CD14-positive monocyte (primary cell): ENCODE measurements at regions not wholly inside any gene's neighbourhood (a gene's known extent, or its start where the extent isn't known, plus 50 kb on each side); places are given as distances from the start of the nearest gene placed in this dataset.
A peak's percentile ranks its signal among the peaks of the same experiment; 100 is the strongest.

Source experiments
- DNase-seq, 3 donors: peaks; one replicate each; pipeline ENCODE4 v3.0.0-alpha.2; 2011 to 2022
- H2AFZ ChIP-seq: 2 replicates; pipeline ENCODE4 v1.6.0; 2012; ENCODE audit warnings: mild to moderate bottlenecking, low read depth, low read length, inconsistent platforms; ENCODE audit not compliant: insufficient read depth, poor library complexity, severe bottlenecking
- H3K27ac ChIP-seq, 2 donors: 1 replicate in 1 of 2; 2 replicates in 1 of 2; pipeline ENCODE4 v1.5.1; 2012 to 2013; ENCODE audit warnings: low read length in 2 of 2, control low read depth in 1 of 2, inconsistent platforms in 1 of 2, low read depth in 1 of 2, mild to moderate bottlenecking in 1 of 2
- H3K27me3 ChIP-seq, 2 donors: one replicate each; pipeline versions ENCODE4 v1.6.0 to v1.6.1; 2011 to 2013; ENCODE audit warnings: low read length in 2 of 2; ENCODE audit not compliant: control insufficient read depth in 2 of 2, insufficient read depth in 2 of 2
- H3K36me3 ChIP-seq, 2 donors: replicated peaks in 1 of 2; 1 replicate in 1 of 2; 2 replicates in 1 of 2; pipeline versions ENCODE4 v1.5.1 to v1.6.1; 2012 to 2013; ENCODE audit warnings: low read length in 2 of 2, control low read depth in 1 of 2, inconsistent platforms in 1 of 2, mild to moderate bottlenecking in 1 of 2; ENCODE audit not compliant: insufficient read depth in 2 of 2, control insufficient read depth in 1 of 2
- H3K4me1 ChIP-seq, 2 donors: 1 replicate in 1 of 2; 2 replicates in 1 of 2; pipeline versions ENCODE4 v1.5.1 to v1.6.1; 2012 to 2013; ENCODE audit warnings: low read length in 2 of 2, control low read depth in 1 of 2, inconsistent platforms in 1 of 2, mild to moderate bottlenecking in 1 of 2, moderate library complexity in 1 of 2; ENCODE audit not compliant: insufficient read depth in 2 of 2, control insufficient read depth in 1 of 2
- H3K4me2 ChIP-seq: replicated peaks from 2 replicates; pipeline ENCODE3; 2012; ENCODE audit warnings: low read length, moderate library complexity, mild to moderate bottlenecking; ENCODE audit not compliant: poor library complexity, severe bottlenecking; ENCODE audit errors: extremely low read depth
- H3K4me3 ChIP-seq, 3 experiments: fragments of 200-600 bp in 1 of 3; sonication (generic) in 1 of 3; replicated peaks in 1 of 3; 1 replicate in 2 of 3; 2 replicates in 1 of 3; pipeline ENCODE4 v1.5.1; 2011 to 2013; ENCODE audit warnings: low read length in 3 of 3, mild to moderate bottlenecking in 3 of 3, control low read depth in 2 of 3, low read depth in 2 of 3, inconsistent platforms in 1 of 3, moderate library complexity in 1 of 3
- H3K79me2 ChIP-seq: 2 replicates; pipeline ENCODE4 v1.6.0; 2012; ENCODE audit warnings: mild to moderate bottlenecking, control low read depth, inconsistent platforms, low read length, moderate library complexity; ENCODE audit not compliant: insufficient read depth
- H3K9ac ChIP-seq: 2 replicates; pipeline ENCODE4 v1.6.0; 2017; ENCODE audit warnings: low read length, mild to moderate bottlenecking; ENCODE audit not compliant: insufficient read depth, poor library complexity, severe bottlenecking
- H3K9me3 ChIP-seq, 2 donors: replicated peaks in 1 of 2; 1 replicate in 1 of 2; 2 replicates in 1 of 2; pipeline versions ENCODE4 v1.5.1 to v1.6.1; 2012 to 2013; ENCODE audit warnings: low read length in 2 of 2, control low read depth in 1 of 2; ENCODE audit not compliant: control insufficient read depth in 1 of 2, insufficient read depth in 1 of 2
- H4K20me1 ChIP-seq: 2 replicates; pipeline ENCODE4 v1.6.0; 2012; ENCODE audit warnings: mild to moderate bottlenecking, low read length, control low read depth, moderate library complexity; ENCODE audit not compliant: insufficient read depth
- H3K27ac Mint-ChIP-seq, 7 donors: one replicate each; pipeline ENCODE4 v1.8.0; 2020; ENCODE audit warnings: mild to moderate bottlenecking in 7 of 7, mixed read lengths in 7 of 7, moderate library complexity in 6 of 7, inconsistent platforms in 2 of 7
- H3K27me3 Mint-ChIP-seq, 3 donors: one replicate each; pipeline ENCODE4 v1.8.0; 2021 to 2022; ENCODE audit warnings: low read depth in 3 of 3, mild to moderate bottlenecking in 3 of 3, mixed read lengths in 3 of 3, moderate library complexity in 3 of 3, inconsistent platforms in 1 of 3
- H3K36me3 Mint-ChIP-seq, 2 donors: one replicate each; pipeline ENCODE4 v1.8.0; 2020; ENCODE audit warnings: mixed read lengths in 2 of 2, inconsistent platforms in 1 of 2, mild to moderate bottlenecking in 1 of 2
- H3K4me1 Mint-ChIP-seq: one replicate; pipeline ENCODE4 v1.8.0; 2020; ENCODE audit warnings: mild to moderate bottlenecking, mixed read lengths
- H3K4me3 Mint-ChIP-seq, 2 donors: one replicate each; pipeline ENCODE4 v1.8.0; 2020; ENCODE audit warnings: mild to moderate bottlenecking in 2 of 2, mixed read lengths in 2 of 2, moderate library complexity in 1 of 2
- H3K9me3 Mint-ChIP-seq, 7 donors: one replicate each; pipeline ENCODE4 v1.8.0; 2020 to 2022; ENCODE audit warnings: mixed read lengths in 7 of 7, mild to moderate bottlenecking in 6 of 7, moderate library complexity in 6 of 7, inconsistent platforms in 2 of 7
- WGBS: methylation state at CpG from one replicate; pipeline ENCODE4 v1.1.5; 2013; ENCODE audit warnings: missing lambda C conversion rate; ENCODE audit not compliant: insufficient coverage; 5-methylcytosine and 5-hydroxymethylcytosine counted together
- intact Hi-C, 2 donors: fragments of 100-400 bp; cut with micrococcal nuclease; formaldehyde crosslinking; loops; one replicate each; pipeline versions ENCODE4 v1.15.0 to v1.15.1; 2023
- TF ChIP-seq, protein P1 (sequence below): fragments of 200-600 bp; IDR thresholded peaks from one replicate; pipeline ENCODE4 v1.8.0; 2022; ENCODE audit warnings: antibody characterized with exemption, mild to moderate bottlenecking

GRCh38 chr1:217089361-217090014 lies 366.3 kb upstream of the ESRRG start:
- DNase-seq = no peak

GRCh38 chr1:217088521-217089284 lies 365.5 kb upstream of the ESRRG start:
- no peak for DNase-seq
- Mint-ChIP-seq H3K27me3 (peaks cover 22 to 29% (median 24%) of the 10 kb centered on the region in 3 donors), H3K4me1 (peaks cover 3% of the 10 kb centered on the region), H3K36me3 (no peaks in the 10 kb centered on the region), H3K27ac (no peak overlapping the region), H3K9me3 (peaks cover 0 to 19% (median 6%) of the 10 kb centered on the region in 7 donors), H3K4me3 (peak overlapping the region in 1 of 2 donors; percentile 39)
- Histone ChIP-seq H3K27ac (no peak overlapping the region), H3K9ac (no peak overlapping the region), H3K36me3 (no peaks in the 10 kb centered on the region), H2AFZ (no peak overlapping the region), H3K9me3 (peaks cover 0 to 4% of the 10 kb centered on the region in 2 donors), H3K27me3 (peaks cover 10 to 30% of the 10 kb centered on the region in 2 donors), H4K20me1 (no peaks in the 10 kb centered on the region), H3K4me3 (no peak overlapping the region), H3K4me1 (no peaks in the 10 kb centered on the region), H3K4me2 (no peak overlapping the region), H3K79me2 (no peaks in the 10 kb centered on the region)
- intact Hi-C loops = no loop called here
- TF ChIP-seq, protein P1, sequence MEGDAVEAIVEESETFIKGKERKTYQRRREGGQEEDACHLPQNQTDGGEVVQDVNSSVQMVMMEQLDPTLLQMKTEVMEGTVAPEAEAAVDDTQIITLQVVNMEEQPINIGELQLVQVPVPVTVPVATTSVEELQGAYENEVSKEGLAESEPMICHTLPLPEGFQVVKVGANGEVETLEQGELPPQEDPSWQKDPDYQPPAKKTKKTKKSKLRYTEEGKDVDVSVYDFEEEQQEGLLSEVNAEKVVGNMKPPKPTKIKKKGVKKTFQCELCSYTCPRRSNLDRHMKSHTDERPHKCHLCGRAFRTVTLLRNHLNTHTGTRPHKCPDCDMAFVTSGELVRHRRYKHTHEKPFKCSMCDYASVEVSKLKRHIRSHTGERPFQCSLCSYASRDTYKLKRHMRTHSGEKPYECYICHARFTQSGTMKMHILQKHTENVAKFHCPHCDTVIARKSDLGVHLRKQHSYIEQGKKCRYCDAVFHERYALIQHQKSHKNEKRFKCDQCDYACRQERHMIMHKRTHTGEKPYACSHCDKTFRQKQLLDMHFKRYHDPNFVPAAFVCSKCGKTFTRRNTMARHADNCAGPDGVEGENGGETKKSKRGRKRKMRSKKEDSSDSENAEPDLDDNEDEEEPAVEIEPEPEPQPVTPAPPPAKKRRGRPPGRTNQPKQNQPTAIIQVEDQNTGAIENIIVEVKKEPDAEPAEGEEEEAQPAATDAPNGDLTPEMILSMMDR = no peak
- WGBS = 70% methylated on average over 2 of the region's 13 CpGs

More at GRCh38 chr1:217089361-217090014, 366.3 kb upstream of the ESRRG start:
- Histone ChIP-seq H3K27me3 (peaks cover 10 to 30% of the 10 kb centered on the region in 2 donors), H3K9ac (no peak overlapping the region), H2AFZ (no peak overlapping the region), H3K79me2 (no peaks in the 10 kb centered on the region), H3K27ac (no peak overlapping the region), H3K36me3 (no peaks in the 10 kb centered on the region), H3K4me1 (no peaks in the 10 kb centered on the region), H3K9me3 (peaks cover 0 to 4% of the 10 kb centered on the region in 2 donors), H3K4me2 (no peak overlapping the region), H3K4me3 (no peak overlapping the region), H4K20me1 (no peaks in the 10 kb centered on the region)
- TF ChIP-seq, protein P1 = no peak
- no peak overlapping the region for H3K27ac Mint-ChIP-seq
- peaks cover 22 to 29% (median 24%) of the 10 kb centered on the region in 3 donors for H3K27me3 Mint-ChIP-seq
- peaks cover 0 to 19% (median 6%) of the 10 kb centered on the region in 7 donors for H3K9me3 Mint-ChIP-seq
- peaks cover 3% of the 10 kb centered on the region for H3K4me1 Mint-ChIP-seq
- peak overlapping the region in 1 of 2 donors; percentile 82 for H3K4me3 Mint-ChIP-seq
- intact Hi-C loops = no loop called here
- WGBS = 2% methylated on average over 28 of the region's 39 CpGs
- H3K36me3 Mint-ChIP-seq = no peaks in the 10 kb centered on the region
